ENCODE measurements at regions not wholly inside any gene's neighbourhood (a gene's known extent, or its start where the extent isn't known, plus 50 kb on each side); places are given as distances from the start of the nearest gene placed in this dataset.

- no peaks in the 10 kb centered on the region for H3K36me3 ChIP-seq (replicated peaks in 1 of 2)
- TF ChIP-seq POLR2A (IDR thresholded peaks at IDR 0.05) = no peak
- TF ChIP-seq, protein P1, sequence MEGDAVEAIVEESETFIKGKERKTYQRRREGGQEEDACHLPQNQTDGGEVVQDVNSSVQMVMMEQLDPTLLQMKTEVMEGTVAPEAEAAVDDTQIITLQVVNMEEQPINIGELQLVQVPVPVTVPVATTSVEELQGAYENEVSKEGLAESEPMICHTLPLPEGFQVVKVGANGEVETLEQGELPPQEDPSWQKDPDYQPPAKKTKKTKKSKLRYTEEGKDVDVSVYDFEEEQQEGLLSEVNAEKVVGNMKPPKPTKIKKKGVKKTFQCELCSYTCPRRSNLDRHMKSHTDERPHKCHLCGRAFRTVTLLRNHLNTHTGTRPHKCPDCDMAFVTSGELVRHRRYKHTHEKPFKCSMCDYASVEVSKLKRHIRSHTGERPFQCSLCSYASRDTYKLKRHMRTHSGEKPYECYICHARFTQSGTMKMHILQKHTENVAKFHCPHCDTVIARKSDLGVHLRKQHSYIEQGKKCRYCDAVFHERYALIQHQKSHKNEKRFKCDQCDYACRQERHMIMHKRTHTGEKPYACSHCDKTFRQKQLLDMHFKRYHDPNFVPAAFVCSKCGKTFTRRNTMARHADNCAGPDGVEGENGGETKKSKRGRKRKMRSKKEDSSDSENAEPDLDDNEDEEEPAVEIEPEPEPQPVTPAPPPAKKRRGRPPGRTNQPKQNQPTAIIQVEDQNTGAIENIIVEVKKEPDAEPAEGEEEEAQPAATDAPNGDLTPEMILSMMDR (IDR thresholded peaks at IDR 0.05) = no peak
- DNase-seq = peak in 6 of 7 donors; percentile 18 to 56 (median 34)
- WGBS, 4 donors = 67 to 79% (median 78%) methylated on average over 16 to 17 of the region's 17 CpGs
- no peaks in the 10 kb centered on the region for H3K9me3 ChIP-seq (replicated peaks in 1 of 3)
- H3K27me3 ChIP-seq = peaks cover 6% of the 10 kb centered on the region
- no peak overlapping the region for H3K4me3 ChIP-seq
- intact Hi-C loops (cut with DNase I) = no loop called here
- no peaks in the 10 kb centered on the region for H3K4me1 ChIP-seq (replicated peaks in 1 of 2)
- peak overlapping the region in 2 of 5 donors; percentile 54 to 63 for H3K27ac ChIP-seq
Measured at GRCh38 chr22:27213766-27214581, 556.6 kb downstream of the MIAT start.

- intact Hi-C loops (cut with DNase I) = no loop called here
Measured at GRCh38 chr22:27214691-27215090, 557.3 kb downstream of the MIAT start.

GRCh38 chr22:27215871-27216270 is 558.5 kb downstream of the MIAT start:
- intact Hi-C loops (cut with DNase I) = no loop called here
- 66 to 79% (median 72%) methylated on average over 5 of the region's 5 CpGs for WGBS, 4 donors

More at GRCh38 chr22:27214691-27215090, 557.3 kb downstream of the MIAT start:
- H3K9me3 ChIP-seq (replicated peaks in 1 of 3) = no peaks in the 10 kb centered on the region
- no peaks in the 10 kb centered on the region for H3K36me3 ChIP-seq (replicated peaks in 1 of 2)
- no peak for DNase-seq
- peak overlapping the region in 2 of 5 donors; percentile 21 to 63 for H3K27ac ChIP-seq
- H3K4me3 ChIP-seq = no peak overlapping the region
- WGBS, 4 donors = 78 to 85% (median 85%) methylated on average over 6 of the region's 6 CpGs
- no peaks in the 10 kb centered on the region for H3K4me1 ChIP-seq (replicated peaks in 1 of 2)
- TF ChIP-seq POLR2A (IDR thresholded peaks at IDR 0.05) = no peak
- TF ChIP-seq, protein P1 (IDR thresholded peaks at IDR 0.05) = no peak
- peaks cover 6% of the 10 kb centered on the region for H3K27me3 ChIP-seq

GRCh38 chr22:27216444-27216843 is 559.1 kb downstream of the MIAT start:
- no peak overlapping the region for H3K4me3 ChIP-seq
- TF ChIP-seq POLR2A (IDR thresholded peaks at IDR 0.05) = no peak
- TF ChIP-seq, protein P1 (IDR thresholded peaks at IDR 0.05) = no peak
- WGBS, 4 donors = 87 to 100% (median 91%) methylated on average over 1 of the region's 1 CpG
- H3K9me3 ChIP-seq (replicated peaks in 1 of 3) = no peaks in the 10 kb centered on the region
- no peaks in the 10 kb centered on the region for H3K36me3 ChIP-seq (replicated peaks in 1 of 2)
- H3K27ac ChIP-seq = no peak overlapping the region
- no peak for DNase-seq
- no peaks in the 10 kb centered on the region for H3K4me1 ChIP-seq (replicated peaks in 1 of 2)
- H3K27me3 ChIP-seq = no peaks in the 10 kb centered on the region
- intact Hi-C loops (cut with DNase I) = no loop called here

More at GRCh38 chr22:27215871-27216270, 558.5 kb downstream of the MIAT start:
- no peak overlapping the region for H3K4me3 ChIP-seq
- H3K4me1 ChIP-seq (replicated peaks in 1 of 2) = no peaks in the 10 kb centered on the region
- no peaks in the 10 kb centered on the region for H3K36me3 ChIP-seq (replicated peaks in 1 of 2)
- H3K9me3 ChIP-seq (replicated peaks in 1 of 3) = no peaks in the 10 kb centered on the region
- peaks cover 5% of the 10 kb centered on the region for H3K27me3 ChIP-seq
- no peak overlapping the region for H3K27ac ChIP-seq
- no peak for TF ChIP-seq POLR2A (IDR thresholded peaks at IDR 0.05)
- TF ChIP-seq, protein P1 (IDR thresholded peaks at IDR 0.05) = no peak
- DNase-seq = no peak

Data from adrenal gland (tissue), 9 donors.